GM12892 (cell line): ENCODE measurements at regions not wholly inside any gene's neighbourhood (a gene's known extent, or its start where the extent isn't known, plus 50 kb on each side); places are given as distances from the start of the nearest gene placed in this dataset.

Experiments
- POLR2A ChIP-seq: IDR thresholded peaks from 2 replicates; pipeline ENCODE4 v1.6.1; 2011; ENCODE audit warnings: low read depth, low read length, control low read depth
- POLR2AphosphoS5 ChIP-seq: IDR thresholded peaks from 2 replicates; pipeline ENCODE4 v1.6.1; 2011; ENCODE audit warnings: low read depth, low read length, control low read depth

DNA sequence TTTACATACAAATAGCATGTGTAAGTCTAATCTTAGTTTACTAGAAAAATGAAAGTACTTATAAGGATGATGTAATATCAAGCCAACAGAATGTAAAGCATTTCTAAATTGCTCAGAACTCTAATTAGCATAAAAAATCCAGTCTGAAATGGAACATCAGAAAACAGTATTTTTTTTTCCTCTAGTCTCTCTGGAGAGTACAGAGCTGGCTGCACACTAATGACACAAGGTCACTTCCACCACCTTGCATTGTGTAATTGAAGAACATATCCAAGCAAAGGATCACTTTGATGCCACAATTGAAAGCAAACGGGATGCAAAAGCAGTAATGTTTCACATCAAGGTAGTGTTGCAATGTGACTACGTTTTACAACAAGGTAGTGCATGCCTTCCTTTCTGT, 548.0 kb upstream of the LUZP2 start:
- TF ChIP-seq POLR2AphosphoS5 (no peak), POLR2A (no peak)
